Epithelial cell of proximal tubule (primary cell): ENCODE measurements at regions not wholly inside any gene's neighbourhood (a gene's known extent, or its start where the extent isn't known, plus 50 kb on each side); places are given as distances from the start of the nearest gene placed in this dataset.

Source experiments
- DNase-seq: peaks from one replicate; pipeline ENCODE4 v3.0.0-alpha.2; 2011; ENCODE audit warnings: low read depth
- H3K4me3 ChIP-seq: 2 replicates; pipeline ENCODE4 v1.5.1; 2011; ENCODE audit warnings: low read depth, mild to moderate bottlenecking, low read length
- TF ChIP-seq, protein P1 (sequence below): conservative IDR thresholded peaks from 2 replicates; pipeline ENCODE4 v1.5.1; 2012; ENCODE audit warnings: low read depth, mild to moderate bottlenecking, low read length

GRCh38 chr10:106076496-106076895 is 1088.0 kb downstream of the SORCS1 start:
- DNase-seq: no peak
- TF ChIP-seq, protein P1, sequence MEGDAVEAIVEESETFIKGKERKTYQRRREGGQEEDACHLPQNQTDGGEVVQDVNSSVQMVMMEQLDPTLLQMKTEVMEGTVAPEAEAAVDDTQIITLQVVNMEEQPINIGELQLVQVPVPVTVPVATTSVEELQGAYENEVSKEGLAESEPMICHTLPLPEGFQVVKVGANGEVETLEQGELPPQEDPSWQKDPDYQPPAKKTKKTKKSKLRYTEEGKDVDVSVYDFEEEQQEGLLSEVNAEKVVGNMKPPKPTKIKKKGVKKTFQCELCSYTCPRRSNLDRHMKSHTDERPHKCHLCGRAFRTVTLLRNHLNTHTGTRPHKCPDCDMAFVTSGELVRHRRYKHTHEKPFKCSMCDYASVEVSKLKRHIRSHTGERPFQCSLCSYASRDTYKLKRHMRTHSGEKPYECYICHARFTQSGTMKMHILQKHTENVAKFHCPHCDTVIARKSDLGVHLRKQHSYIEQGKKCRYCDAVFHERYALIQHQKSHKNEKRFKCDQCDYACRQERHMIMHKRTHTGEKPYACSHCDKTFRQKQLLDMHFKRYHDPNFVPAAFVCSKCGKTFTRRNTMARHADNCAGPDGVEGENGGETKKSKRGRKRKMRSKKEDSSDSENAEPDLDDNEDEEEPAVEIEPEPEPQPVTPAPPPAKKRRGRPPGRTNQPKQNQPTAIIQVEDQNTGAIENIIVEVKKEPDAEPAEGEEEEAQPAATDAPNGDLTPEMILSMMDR: no peak
- no peak overlapping the region for H3K4me3 ChIP-seq

- H3K4me3 ChIP-seq: no peak overlapping the region
- TF ChIP-seq, protein P1: no peak
- no peak for DNase-seq
Measured at GRCh38 chr10:106053061-106053460, 1111.4 kb downstream of the SORCS1 start.

GRCh38 chr10:106044503-106044902 is 1120.0 kb downstream of the SORCS1 start:
- no peak overlapping the region for H3K4me3 ChIP-seq
- DNase-seq: no peak
- TF ChIP-seq, protein P1: no peak

- TF ChIP-seq, protein P1: no peak
- no peak overlapping the region for H3K4me3 ChIP-seq
- peak; percentile 23 for DNase-seq
Measured at GRCh38 chr10:106043863-106044262, 1120.6 kb downstream of the SORCS1 start.

DNA sequence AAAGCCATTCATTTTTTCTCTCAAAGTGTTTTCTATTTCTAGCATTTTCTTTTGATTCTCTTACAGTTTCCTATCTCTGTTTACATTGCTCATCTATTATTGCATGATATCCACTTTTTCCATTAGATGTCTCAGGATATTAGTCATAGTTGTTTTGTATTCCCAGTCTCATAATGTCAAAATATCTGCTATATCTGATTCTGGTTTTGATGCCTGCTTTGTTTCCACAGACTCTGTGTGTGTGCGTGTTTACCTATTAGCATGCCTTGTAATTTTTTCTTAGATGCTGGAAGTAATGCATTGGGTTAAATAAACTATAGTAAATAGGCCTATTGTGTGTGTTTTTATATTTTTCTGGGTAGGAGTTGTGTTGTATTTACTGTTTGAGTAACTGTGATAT is 1126.3 kb downstream of the SORCS1 start:
- TF ChIP-seq, protein P1: no peak
- DNase-seq: no peak
- no peak overlapping the region for H3K4me3 ChIP-seq

- DNase-seq: no peak
- no peak overlapping the region for H3K4me3 ChIP-seq
- TF ChIP-seq, protein P1: no peak
Measured at GRCh38 chr10:106033065-106033464, 1131.4 kb downstream of the SORCS1 start.

- no peak overlapping the region for H3K4me3 ChIP-seq
- DNase-seq: no peak
- TF ChIP-seq, protein P1: no peak
Measured at GRCh38 chr10:106032450-106033002, 1132.0 kb downstream of the SORCS1 start.
